Keratinocyte (primary cell): ENCODE measurements at regions not wholly inside any gene's neighbourhood (a gene's known extent, or its start where the extent isn't known, plus 50 kb on each side); places are given as distances from the start of the nearest gene placed in this dataset.

ENCODE experiments used
- EZH2 ChIP-seq: IDR thresholded peaks from one replicate; pipeline ENCODE4 v1.6.1; 2012; ENCODE audit warnings: inconsistent platforms, mild to moderate bottlenecking, low read length, moderate library complexity
- TF ChIP-seq, protein P1 (sequence below), 3 experiments: IDR thresholded peaks in 1 of 3; conservative IDR thresholded peaks in 1 of 3; optimal IDR thresholded peaks in 1 of 3; 2 replicates in 2 of 3; 3 replicates in 1 of 3; pipeline versions ENCODE3 to v1.5.1; 2011; ENCODE audit warnings: low read length in 3 of 3, mild to moderate bottlenecking in 3 of 3, moderate library complexity in 2 of 3, control low read depth in 1 of 3, inconsistent platforms in 1 of 3; ENCODE audit not compliant: insufficient read depth in 2 of 3; ENCODE audit errors: extremely low read depth in 1 of 3

DNA sequence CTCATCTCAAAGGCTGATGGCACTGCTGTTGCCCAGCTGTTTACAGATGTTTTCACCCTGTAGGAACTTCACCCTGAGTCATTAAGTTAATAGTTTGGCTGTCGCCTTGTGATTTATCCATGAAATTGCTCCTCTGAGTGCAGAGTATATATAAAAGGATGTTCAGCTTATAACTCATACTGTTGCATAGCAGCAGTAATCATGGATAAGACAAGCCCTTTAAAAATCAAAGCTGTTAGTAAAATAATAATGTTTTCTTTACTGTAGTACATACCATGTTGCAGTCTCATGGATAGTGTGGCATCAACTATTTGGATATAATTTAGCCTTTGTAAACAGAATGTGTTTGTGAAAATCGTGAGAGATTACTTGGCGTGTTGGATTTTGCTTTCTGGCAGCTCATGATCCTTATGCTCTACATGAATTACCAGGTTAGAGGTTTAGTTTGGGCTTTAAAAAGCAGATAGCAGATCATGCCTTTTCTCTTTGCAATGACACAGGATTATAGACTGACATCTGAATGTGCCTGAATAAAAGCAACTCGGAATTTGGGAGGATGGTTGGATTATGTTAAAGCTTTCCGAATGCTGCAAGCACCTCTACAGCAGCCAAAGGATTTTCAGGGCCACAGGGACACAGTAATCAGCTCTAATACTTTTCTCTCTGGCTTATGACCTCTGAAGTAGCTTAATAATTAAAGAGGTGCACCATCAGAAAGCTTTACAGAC, 279.7 kb upstream of the ATP2B1 start:
- TF ChIP-seq, protein P1, sequence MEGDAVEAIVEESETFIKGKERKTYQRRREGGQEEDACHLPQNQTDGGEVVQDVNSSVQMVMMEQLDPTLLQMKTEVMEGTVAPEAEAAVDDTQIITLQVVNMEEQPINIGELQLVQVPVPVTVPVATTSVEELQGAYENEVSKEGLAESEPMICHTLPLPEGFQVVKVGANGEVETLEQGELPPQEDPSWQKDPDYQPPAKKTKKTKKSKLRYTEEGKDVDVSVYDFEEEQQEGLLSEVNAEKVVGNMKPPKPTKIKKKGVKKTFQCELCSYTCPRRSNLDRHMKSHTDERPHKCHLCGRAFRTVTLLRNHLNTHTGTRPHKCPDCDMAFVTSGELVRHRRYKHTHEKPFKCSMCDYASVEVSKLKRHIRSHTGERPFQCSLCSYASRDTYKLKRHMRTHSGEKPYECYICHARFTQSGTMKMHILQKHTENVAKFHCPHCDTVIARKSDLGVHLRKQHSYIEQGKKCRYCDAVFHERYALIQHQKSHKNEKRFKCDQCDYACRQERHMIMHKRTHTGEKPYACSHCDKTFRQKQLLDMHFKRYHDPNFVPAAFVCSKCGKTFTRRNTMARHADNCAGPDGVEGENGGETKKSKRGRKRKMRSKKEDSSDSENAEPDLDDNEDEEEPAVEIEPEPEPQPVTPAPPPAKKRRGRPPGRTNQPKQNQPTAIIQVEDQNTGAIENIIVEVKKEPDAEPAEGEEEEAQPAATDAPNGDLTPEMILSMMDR (optimal IDR thresholded peaks at IDR 0.05 in 1 of 3, IDR thresholded peaks at IDR 0.05 in 1 of 3, conservative IDR thresholded peaks at IDR 0.05 in 1 of 3; ENCODE audit: extremely low read depth in 1 of 3, insufficient read depth in 2 of 3, low read length in 3 of 3) = no peak
- no peak for TF ChIP-seq EZH2
